ENCODE measurements at regions not wholly inside any gene's neighbourhood (a gene's known extent, or its start where the extent isn't known, plus 50 kb on each side); places are given as distances from the start of the nearest gene placed in this dataset.

DNA sequence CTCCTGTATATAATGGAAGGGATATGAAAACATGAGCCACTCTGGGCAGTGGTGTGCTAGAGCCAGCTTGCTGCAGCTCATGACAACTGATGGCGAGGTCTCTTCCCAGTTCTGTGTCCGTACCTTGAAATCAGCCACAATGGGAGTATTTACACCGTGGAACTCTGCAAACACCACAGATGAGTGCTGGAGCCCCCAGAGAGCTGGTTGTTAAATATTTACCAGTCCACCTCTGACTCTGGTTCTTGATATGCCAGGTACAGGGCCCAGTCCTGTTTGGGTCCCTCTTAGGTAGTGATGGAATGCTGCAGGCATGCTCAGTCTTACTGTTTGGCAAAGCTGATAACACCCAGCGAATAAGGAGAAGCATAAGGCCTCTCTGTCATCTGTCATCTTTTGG is 116.1 kb upstream of the GLI2 start:
- TF ChIP-seq ZFX (CRISPR knock-in tag; IDR thresholded peaks at IDR 0.05) (no peak), SMARCA5 (IDR thresholded peaks at IDR 0.05) (no peak), SMC3 (conservative IDR thresholded peaks at IDR 0.05; ENCODE audit: insufficient read depth, low read depth, low read length) (no peak), ZNF407 (IDR thresholded peaks at IDR 0.05; ENCODE audit: low read depth) (no peak), CTCF (IDR thresholded peaks at IDR 0.05 in 2 of 3, conservative IDR thresholded peaks at IDR 0.05 in 1 of 3; ENCODE audit: insufficient read depth in 2 of 3, low read depth in 1 of 3, low read length in 3 of 3) (no peak), TBL1XR1 (IDR thresholded peaks at IDR 0.05; ENCODE audit: low read length in 2 of 2) (no peak), POLR2AphosphoS2 (IDR thresholded peaks at IDR 0.05; ENCODE audit: low read length) (no peak)
- TF ChIP-seq, protein P1, sequence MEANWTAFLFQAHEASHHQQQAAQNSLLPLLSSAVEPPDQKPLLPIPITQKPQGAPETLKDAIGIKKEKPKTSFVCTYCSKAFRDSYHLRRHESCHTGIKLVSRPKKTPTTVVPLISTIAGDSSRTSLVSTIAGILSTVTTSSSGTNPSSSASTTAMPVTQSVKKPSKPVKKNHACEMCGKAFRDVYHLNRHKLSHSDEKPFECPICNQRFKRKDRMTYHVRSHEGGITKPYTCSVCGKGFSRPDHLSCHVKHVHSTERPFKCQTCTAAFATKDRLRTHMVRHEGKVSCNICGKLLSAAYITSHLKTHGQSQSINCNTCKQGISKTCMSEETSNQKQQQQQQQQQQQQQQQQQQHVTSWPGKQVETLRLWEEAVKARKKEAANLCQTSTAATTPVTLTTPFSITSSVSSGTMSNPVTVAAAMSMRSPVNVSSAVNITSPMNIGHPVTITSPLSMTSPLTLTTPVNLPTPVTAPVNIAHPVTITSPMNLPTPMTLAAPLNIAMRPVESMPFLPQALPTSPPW (CRISPR knock-in tag; IDR thresholded peaks at IDR 0.05): no peak
